ENCODE measurements at regions not wholly inside any gene's neighbourhood (a gene's known extent, or its start where the extent isn't known, plus 50 kb on each side); places are given as distances from the start of the nearest gene placed in this dataset.

DNA sequence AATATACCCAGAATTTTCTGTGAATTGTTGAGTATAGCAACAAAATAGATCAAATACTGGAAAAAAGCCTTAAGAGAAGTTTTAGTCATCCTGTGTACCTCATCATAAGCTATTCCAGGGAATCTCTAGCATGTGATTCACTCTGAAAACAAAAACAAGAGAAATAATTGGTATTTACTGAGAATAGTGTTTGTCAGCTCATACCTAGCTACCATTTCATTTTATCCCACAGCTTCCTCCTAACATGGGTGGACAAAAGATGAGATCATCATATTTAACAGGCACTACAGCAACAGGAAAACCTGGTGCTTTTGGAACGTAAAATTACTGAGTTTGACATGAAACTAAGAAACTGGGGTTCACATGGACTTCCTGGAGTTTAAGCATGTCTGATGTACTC, 753.5 kb upstream of the NECTIN3 start (continued):
- TF ChIP-seq, protein P1, sequence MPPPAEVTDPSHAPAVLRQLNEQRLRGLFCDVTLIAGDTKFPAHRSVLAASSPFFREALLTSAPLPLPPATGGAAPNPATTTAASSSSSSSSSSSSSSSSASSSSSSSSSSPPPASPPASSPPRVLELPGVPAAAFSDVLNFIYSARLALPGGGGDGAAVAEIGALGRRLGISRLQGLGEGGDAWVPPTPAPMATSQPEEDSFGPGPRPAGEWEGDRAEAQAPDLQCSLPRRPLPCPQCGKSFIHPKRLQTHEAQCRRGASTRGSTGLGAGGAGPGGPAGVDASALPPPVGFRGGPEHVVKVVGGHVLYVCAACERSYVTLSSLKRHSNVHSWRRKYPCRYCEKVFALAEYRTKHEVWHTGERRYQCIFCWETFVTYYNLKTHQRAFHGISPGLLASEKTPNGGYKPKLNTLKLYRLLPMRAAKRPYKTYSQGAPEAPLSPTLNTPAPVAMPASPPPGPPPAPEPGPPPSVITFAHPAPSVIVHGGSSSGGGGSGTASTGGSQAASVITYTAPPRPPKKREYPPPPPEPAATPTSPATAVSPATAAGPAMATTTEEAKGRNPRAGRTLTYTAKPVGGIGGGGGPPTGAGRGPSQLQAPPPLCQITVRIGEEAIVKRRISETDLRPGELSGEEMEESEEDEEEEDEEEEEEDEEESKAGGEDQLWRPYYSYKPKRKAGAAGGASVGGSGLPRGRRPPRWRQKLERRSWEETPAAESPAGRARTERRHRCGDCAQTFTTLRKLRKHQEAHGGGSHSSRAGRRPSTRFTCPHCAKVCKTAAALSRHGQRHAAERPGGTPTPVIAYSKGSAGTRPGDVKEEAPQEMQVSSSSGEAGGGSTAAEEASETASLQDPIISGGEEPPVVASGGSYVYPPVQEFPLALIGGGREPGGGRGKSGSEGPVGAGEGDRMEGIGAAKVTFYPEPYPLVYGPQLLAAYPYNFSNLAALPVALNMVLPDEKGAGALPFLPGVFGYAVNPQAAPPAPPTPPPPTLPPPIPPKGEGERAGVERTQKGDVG (CRISPR knock-in tag; IDR thresholded peaks at IDR 0.05) = no peak
- TF ChIP-seq, protein P2, sequence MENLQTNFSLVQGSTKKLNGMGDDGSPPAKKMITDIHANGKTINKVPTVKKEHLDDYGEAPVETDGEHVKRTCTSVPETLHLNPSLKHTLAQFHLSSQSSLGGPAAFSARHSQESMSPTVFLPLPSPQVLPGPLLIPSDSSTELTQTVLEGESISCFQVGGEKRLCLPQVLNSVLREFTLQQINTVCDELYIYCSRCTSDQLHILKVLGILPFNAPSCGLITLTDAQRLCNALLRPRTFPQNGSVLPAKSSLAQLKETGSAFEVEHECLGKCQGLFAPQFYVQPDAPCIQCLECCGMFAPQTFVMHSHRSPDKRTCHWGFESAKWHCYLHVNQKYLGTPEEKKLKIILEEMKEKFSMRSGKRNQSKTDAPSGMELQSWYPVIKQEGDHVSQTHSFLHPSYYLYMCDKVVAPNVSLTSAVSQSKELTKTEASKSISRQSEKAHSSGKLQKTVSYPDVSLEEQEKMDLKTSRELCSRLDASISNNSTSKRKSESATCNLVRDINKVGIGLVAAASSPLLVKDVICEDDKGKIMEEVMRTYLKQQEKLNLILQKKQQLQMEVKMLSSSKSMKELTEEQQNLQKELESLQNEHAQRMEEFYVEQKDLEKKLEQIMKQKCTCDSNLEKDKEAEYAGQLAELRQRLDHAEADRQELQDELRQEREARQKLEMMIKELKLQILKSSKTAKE (IDR thresholded peaks at IDR 0.05; ENCODE audit: low read depth, poor library complexity, severe bottlenecking) = no peak
- no peak for TF ChIP-seq MTA2 (IDR thresholded peaks at IDR 0.05; ENCODE audit: low read depth)
- TF ChIP-seq ZNF274 (IDR thresholded peaks at IDR 0.05; ENCODE audit: insufficient read depth, insufficient read length) = no peak
- TF ChIP-seq ETV6 (conservative IDR thresholded peaks at IDR 0.05 in 1 of 2, IDR thresholded peaks at IDR 0.05 in 1 of 2; ENCODE audit: borderline replicate concordance in 1 of 2, low read depth in 1 of 2) = no peak
- TF ChIP-seq, protein P3, sequence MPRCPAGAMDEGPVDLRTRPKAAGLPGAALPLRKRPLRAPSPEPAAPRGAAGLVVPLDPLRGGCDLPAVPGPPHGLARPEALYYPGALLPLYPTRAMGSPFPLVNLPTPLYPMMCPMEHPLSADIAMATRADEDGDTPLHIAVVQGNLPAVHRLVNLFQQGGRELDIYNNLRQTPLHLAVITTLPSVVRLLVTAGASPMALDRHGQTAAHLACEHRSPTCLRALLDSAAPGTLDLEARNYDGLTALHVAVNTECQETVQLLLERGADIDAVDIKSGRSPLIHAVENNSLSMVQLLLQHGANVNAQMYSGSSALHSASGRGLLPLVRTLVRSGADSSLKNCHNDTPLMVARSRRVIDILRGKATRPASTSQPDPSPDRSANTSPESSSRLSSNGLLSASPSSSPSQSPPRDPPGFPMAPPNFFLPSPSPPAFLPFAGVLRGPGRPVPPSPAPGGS (IDR thresholded peaks at IDR 0.05; ENCODE audit: borderline replicate concordance, insufficient read depth, low read depth, low read length, poor library complexity, severe bottlenecking) = no peak

All from GM12878 (cell line).